H1 (cell line): ENCODE measurements at regions not wholly inside any gene's neighbourhood (a gene's known extent, or its start where the extent isn't known, plus 50 kb on each side); places are given as distances from the start of the nearest gene placed in this dataset.

Experiments
- CTCF ChIA-PET: fragments of 300-600 bp; sonication (Branson Sonifier 250); formaldehyde crosslinking; loops from one replicate; lab custom pipeline; 2021; ENCODE audit not compliant: partially characterized antibody; lab: Charles Lee
- POLR2A ChIA-PET: fragments of 300-600 bp; sonication (Branson Sonifier 250); formaldehyde crosslinking; loops from one replicate; lab custom pipeline; 2021; ENCODE audit warnings: inconsistent platforms; ENCODE audit not compliant: partially characterized antibody; lab: Charles Lee
- DNase-seq, 2 experiments: peaks; one replicate each; pipeline versions ENCODE4 v3.0.0 to v3.0.0-alpha.2; 2010 to 2022; ENCODE audit warnings: low spot score in 2 of 2, low read depth in 1 of 2, mixed read lengths in 1 of 2
- FAIRE-seq: peaks from 2 replicates; lab custom pipeline; 2011; peaks lifted over from hg19 to GRCh38; lab: Jason Lieb, UNC
- H2AFZ ChIP-seq: 2 replicates; pipeline ENCODE4 v1.8.1; 2012; ENCODE audit warnings: low read length, inconsistent platforms
- H2AK5ac ChIP-seq: 2 replicates; pipeline ENCODE4 v1.6.1; 2013; ENCODE audit warnings: low read depth, low read length
- H2BK120ac ChIP-seq: replicated peaks from 2 replicates; pipeline ENCODE3; 2013; ENCODE audit warnings: low read depth, low read length, inconsistent platforms
- H2BK12ac ChIP-seq: 2 replicates; pipeline ENCODE4 v1.6.1; 2013; ENCODE audit warnings: low read depth, low read length
- H2BK15ac ChIP-seq: 2 replicates; pipeline ENCODE4 v1.6.1; 2013; ENCODE audit warnings: low read length
- H2BK20ac ChIP-seq: 2 replicates; pipeline ENCODE4 v1.6.1; 2013; ENCODE audit warnings: low read length
- H2BK5ac ChIP-seq: 2 replicates; pipeline ENCODE4 v1.6.1; 2013; ENCODE audit warnings: low read depth, low read length
- H3K14ac ChIP-seq: 2 replicates; pipeline ENCODE4 v1.6.1; 2013; ENCODE audit warnings: inconsistent platforms; ENCODE audit not compliant: insufficient read length
- H3K18ac ChIP-seq: 2 replicates; pipeline ENCODE4 v1.6.1; 2013; ENCODE audit warnings: low read length; ENCODE audit errors: extremely low read depth
- H3K23ac ChIP-seq: 2 replicates; pipeline ENCODE4 v1.6.1; 2013; ENCODE audit warnings: inconsistent platforms; ENCODE audit not compliant: insufficient read length
- H3K23me2 ChIP-seq: 2 replicates; pipeline ENCODE4 v1.6.1; 2013; ENCODE audit warnings: low read depth, low read length
- H3K27ac ChIP-seq: 2 replicates; pipeline ENCODE4 v1.6.1; 2011; ENCODE audit warnings: low read depth, low read length, inconsistent platforms
- H3K27me3 ChIP-seq, 4 experiments: replicated peaks in 1 of 4; 1 replicate in 1 of 4; 2 replicates in 3 of 4; pipeline versions ENCODE4 v1.6.1 to v1.8.1; 2011 to 2013; ENCODE audit warnings: low read length in 3 of 4, mild to moderate bottlenecking in 3 of 4, inconsistent platforms in 2 of 4, mixed read lengths in 2 of 4, moderate library complexity in 1 of 4; ENCODE audit not compliant: control insufficient read depth in 3 of 4, insufficient read depth in 3 of 4; ENCODE audit errors: extremely low read depth in 1 of 4
- H3K36me3 ChIP-seq, 4 experiments: 2 replicates each; pipeline versions ENCODE4 v1.6.1 to v1.8.1; 2011 to 2013; ENCODE audit warnings: mild to moderate bottlenecking in 4 of 4, low read length in 3 of 4, moderate library complexity in 2 of 4, control low read depth in 1 of 4, inconsistent platforms in 1 of 4; ENCODE audit not compliant: insufficient read depth in 4 of 4, control insufficient read depth in 2 of 4
- H3K4ac ChIP-seq: replicated peaks from 2 replicates; pipeline ENCODE3; 2013; ENCODE audit warnings: low read length, low read depth, mixed read lengths, inconsistent platforms; ENCODE audit not compliant: insufficient read length
- H3K4me1 ChIP-seq, 4 experiments: replicated peaks in 1 of 4; 1 replicate in 1 of 4; 2 replicates in 3 of 4; pipeline versions ENCODE4 v1.6.1 to v1.8.1; 2011 to 2013; ENCODE audit warnings: low read length in 3 of 4, inconsistent platforms in 2 of 4, mixed read lengths in 1 of 4; ENCODE audit not compliant: insufficient read depth in 4 of 4, control insufficient read depth in 3 of 4
- H3K4me2 ChIP-seq, 2 experiments: 2 replicates each; pipeline versions ENCODE4 v1.6.1 to v1.8.1; 2011 to 2013; ENCODE audit warnings: low read depth in 2 of 2, low read length in 2 of 2, control low read depth in 1 of 2, inconsistent platforms in 1 of 2, mild to moderate bottlenecking in 1 of 2; ENCODE audit not compliant: insufficient read depth in 1 of 2
- H3K4me3 ChIP-seq, 4 experiments: fragments of 200-600, 300-600 bp in 1 of 4; sonication (generic), shearing (Covaris generic), sonication (Bioruptor Twin) in 1 of 4; 2 replicates each; pipeline versions ENCODE4 v1.5.1 to v1.8.1; 2011 to 2016; ENCODE audit warnings: low read length in 4 of 4, low read depth in 3 of 4, control low read depth in 2 of 4, inconsistent platforms in 2 of 4, mild to moderate bottlenecking in 2 of 4, mixed read lengths in 1 of 4, moderate library complexity in 1 of 4; ENCODE audit not compliant: insufficient read depth in 2 of 4; ENCODE audit errors: extremely low read depth in 1 of 4
- H3K56ac ChIP-seq: replicated peaks from 2 replicates; pipeline ENCODE3; 2013; ENCODE audit warnings: low read depth, mild to moderate bottlenecking, mixed read lengths, low read length, inconsistent platforms; ENCODE audit not compliant: insufficient read length
- H3K79me1 ChIP-seq: 2 replicates; pipeline ENCODE4 v1.6.1; 2013; ENCODE audit warnings: low read depth, low read length, control low read depth
- H3K79me2 ChIP-seq, 2 experiments: 2 replicates each; pipeline versions ENCODE4 v1.6.1 to v1.8.1; 2012 to 2013; ENCODE audit warnings: low read length in 2 of 2, mild to moderate bottlenecking in 2 of 2, inconsistent platforms in 1 of 2; ENCODE audit not compliant: insufficient read depth in 2 of 2, control insufficient read depth in 1 of 2
- H3K9ac ChIP-seq, 4 experiments: replicated peaks in 1 of 4; 1 replicate in 1 of 4; 2 replicates in 3 of 4; pipeline versions ENCODE4 v1.6.1 to v1.8.1; 2011 to 2013; ENCODE audit warnings: low read depth in 3 of 4, low read length in 3 of 4, control low read depth in 2 of 4, mild to moderate bottlenecking in 2 of 4, moderate library complexity in 2 of 4, inconsistent platforms in 1 of 4; ENCODE audit errors: extremely low read depth in 1 of 4
- H3K9me3 ChIP-seq, 2 experiments: 2 replicates each; pipeline versions ENCODE4 v1.6.1 to v1.8.1; 2012 to 2013; ENCODE audit warnings: mild to moderate bottlenecking in 2 of 2, moderate library complexity in 2 of 2, control low read depth in 1 of 2, inconsistent platforms in 1 of 2, low read depth in 1 of 2, low read length in 1 of 2, mixed read lengths in 1 of 2; ENCODE audit not compliant: insufficient read depth in 2 of 2
- H4K20me1 ChIP-seq, 2 experiments: replicated peaks in 1 of 2; 2 replicates each; pipeline versions ENCODE3 to v1.8.1; 2011 to 2013; ENCODE audit warnings: inconsistent platforms in 2 of 2, low read length in 2 of 2, mild to moderate bottlenecking in 1 of 2; ENCODE audit not compliant: insufficient read depth in 2 of 2, control insufficient read depth in 1 of 2
- H4K5ac ChIP-seq: 2 replicates; pipeline ENCODE4 v1.6.1; 2013; ENCODE audit warnings: low read length, low read depth, mixed read lengths, inconsistent platforms; ENCODE audit not compliant: insufficient read length
- H4K8ac ChIP-seq: 2 replicates; pipeline ENCODE4 v1.8.0; 2013; ENCODE audit warnings: mild to moderate bottlenecking, moderate library complexity, low read length, inconsistent platforms; ENCODE audit not compliant: insufficient read depth; ENCODE audit errors: extremely low read depth
- H4K91ac ChIP-seq: replicated peaks from 2 replicates; pipeline ENCODE3; 2013; ENCODE audit warnings: low read length, mixed read lengths, inconsistent platforms; ENCODE audit not compliant: insufficient read length
- JUND ChIP-seq: IDR thresholded peaks from 2 replicates; pipeline ENCODE4 v1.6.1; 2011; ENCODE audit warnings: mild to moderate bottlenecking, improper control_type of control experiment, low read length
- NANOG ChIP-seq: IDR thresholded peaks from 2 replicates; pipeline ENCODE4 v1.6.1; 2011; ENCODE audit warnings: low read length, low read depth, mild to moderate bottlenecking, inconsistent platforms; ENCODE audit not compliant: insufficient read depth, poor library complexity, severe bottlenecking
- SIN3A ChIP-seq, 2 experiments: IDR thresholded peaks in 1 of 2; conservative IDR thresholded peaks in 1 of 2; 2 replicates each; pipeline ENCODE4 v1.6.1; 2011 to 2012; ENCODE audit warnings: low read length in 2 of 2, improper control_type of control experiment in 1 of 2, low read depth in 1 of 2, mild to moderate bottlenecking in 1 of 2
- TAF1 ChIP-seq: IDR thresholded peaks from 2 replicates; pipeline ENCODE4 v1.6.1; 2011; ENCODE audit warnings: mild to moderate bottlenecking, low read depth, low read length
- WGBS, 2 experiments: shearing (Covaris generic) in 1 of 2; methylation state at CpG; one replicate each; pipeline versions ENCODE4 v1.1.6 to v1.1.7; 2013 to 2015; ENCODE audit warnings: low lambda C conversion rate in 2 of 2, mixed read lengths in 2 of 2, inconsistent platforms in 1 of 2, low coverage in 1 of 2, missing lambda C conversion rate in 1 of 2; ENCODE audit not compliant: insufficient replicate concordance in 2 of 2, insufficient coverage in 1 of 2, insufficient read length in 1 of 2; ENCODE audit errors: extremely low coverage in 1 of 2, missing lambda C conversion rate in 1 of 2; 5-methylcytosine and 5-hydroxymethylcytosine counted together
- TF ChIP-seq, protein P1 (sequence below): IDR thresholded peaks from 2 replicates; pipeline ENCODE4 v1.6.1; 2011; ENCODE audit warnings: low read depth, mild to moderate bottlenecking, low read length; ENCODE audit not compliant: insufficient read depth

DNA sequence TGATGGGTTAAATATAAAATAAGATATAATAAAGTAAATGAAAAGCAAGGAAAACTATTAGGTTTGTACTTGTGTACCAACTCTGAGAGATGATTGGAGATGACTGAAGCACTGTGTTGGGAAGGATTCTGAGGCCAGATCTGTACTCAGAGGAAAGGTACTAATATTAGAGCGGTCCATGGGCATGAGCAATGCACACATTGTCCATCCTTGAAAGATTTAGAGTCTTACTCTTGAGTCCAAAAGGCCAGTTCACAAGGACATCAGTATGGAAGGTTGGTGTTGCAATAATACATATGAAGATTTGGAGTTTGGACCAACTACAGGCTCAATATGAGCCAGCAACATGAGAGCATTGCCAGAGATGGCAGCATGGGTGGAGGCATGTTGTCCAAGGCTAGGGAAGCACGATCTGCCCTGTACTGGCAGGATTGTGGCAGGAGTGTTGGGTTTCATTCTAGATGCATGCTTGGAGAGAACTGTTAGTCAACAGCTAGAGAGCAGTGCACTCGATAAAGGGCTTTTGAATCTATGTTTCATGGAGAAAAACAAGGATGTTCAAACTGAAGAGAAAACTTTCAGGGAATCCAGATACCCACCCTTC, 84.4 kb downstream of the TMEM215 start:
- H3K4ac ChIP-seq, result no peak overlapping the region

More for the DNA sequence above, 84.4 kb downstream of the TMEM215 start:
- no peaks in the 10 kb centered on the region; the same call in 1 of the 2 replicates for H3K23me2 ChIP-seq
- no peak overlapping the region for H2BK15ac ChIP-seq
- H3K56ac ChIP-seq, result no peak overlapping the region
- no peak overlapping the region for H3K4me3 ChIP-seq
- H4K91ac ChIP-seq, result no peak overlapping the region
- H3K9ac ChIP-seq, result no peak overlapping the region
- H4K20me1 ChIP-seq, result no peaks in the 10 kb centered on the region
- no peak overlapping the region for H3K18ac ChIP-seq
- H3K27me3 ChIP-seq, result no peaks in the 10 kb centered on the region
- H3K79me2 ChIP-seq, result no peaks in the 10 kb centered on the region
- H3K27ac ChIP-seq, result no peak overlapping the region
- no peaks in the 10 kb centered on the region for H3K36me3 ChIP-seq
- no peak overlapping the region for H2BK12ac ChIP-seq
- no peak overlapping the region for H3K14ac ChIP-seq
- H4K5ac ChIP-seq, result no peak overlapping the region
- H3K4me1 ChIP-seq, result no peaks in the 10 kb centered on the region; a peak in 1 of 7 replicates
- no peak overlapping the region for H2BK120ac ChIP-seq
- H2BK5ac ChIP-seq, result no peak overlapping the region
- no peak overlapping the region for H2AFZ ChIP-seq
- H3K9me3 ChIP-seq, result no peaks in the 10 kb centered on the region
- ChIA-PET CTCF (interaction anchor here (1.3 kb wide), 1 partner anchor 26 kb away, joined by 4 read pairs; no protein-coding TSS in a partner anchor), POLR2A (no interaction called here)
- H2BK20ac ChIP-seq, result no peak overlapping the region
- no peak for FAIRE-seq
- 91% methylated on average over 3 of the region's 3 CpGs; no CpG with 5 or more reads in 1 of the 2 experiments for WGBS, 2 experiments
- no peak overlapping the region for H4K8ac ChIP-seq
- H3K4me2 ChIP-seq, result no peak overlapping the region
- H2AK5ac ChIP-seq, result no peak overlapping the region
- H3K79me1 ChIP-seq, result no peaks in the 10 kb centered on the region
- DNase-seq, result no peak
- TF ChIP-seq TAF1 (no peak), JUND (no peak), SIN3A (conservative IDR thresholded peaks at IDR 0.05 in 1 of 2, IDR thresholded peaks at IDR 0.05 in 1 of 2; ENCODE audit: low read depth in 1 of 2, low read length in 2 of 2) (no peak), NANOG (no peak)
- TF ChIP-seq, protein P1, sequence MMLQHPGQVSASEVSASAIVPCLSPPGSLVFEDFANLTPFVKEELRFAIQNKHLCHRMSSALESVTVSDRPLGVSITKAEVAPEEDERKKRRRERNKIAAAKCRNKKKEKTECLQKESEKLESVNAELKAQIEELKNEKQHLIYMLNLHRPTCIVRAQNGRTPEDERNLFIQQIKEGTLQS, result no peak
- no peak overlapping the region for H3K23ac ChIP-seq
